DND-41 (cell line): ENCODE measurements at regions not wholly inside any gene's neighbourhood (a gene's known extent, or its start where the extent isn't known, plus 50 kb on each side); places are given as distances from the start of the nearest gene placed in this dataset.

Source experiments
- ATAC-seq: fragments of 200-7000 bp; cut with Tn5 transposase; 3 replicates; pipeline ENCODE4 v1.9.1; 2021; ENCODE audit warnings: low read depth; ENCODE audit not compliant: insufficient read depth
- DNase-seq: peaks from one replicate; pipeline ENCODE4 v3.0.0-alpha.2; 2020
- H2AFZ ChIP-seq: 2 replicates; pipeline ENCODE4 v1.6.0; 2012; ENCODE audit warnings: low read depth, low read length
- H3K27ac ChIP-seq: 2 replicates; pipeline ENCODE4 v1.5.1; 2012; ENCODE audit warnings: low read length, inconsistent platforms
- H3K27me3 ChIP-seq: fragments of 200-600 bp; sonication (generic); 2 replicates; pipeline ENCODE4 v1.6.0; 2012; ENCODE audit warnings: low read length, mild to moderate bottlenecking, inconsistent platforms; ENCODE audit not compliant: insufficient read depth, poor library complexity
- H3K36me3 ChIP-seq: 2 replicates; pipeline ENCODE4 v1.5.1; 2012; ENCODE audit warnings: low read length, inconsistent platforms; ENCODE audit not compliant: insufficient read depth
- H3K4me1 ChIP-seq: 2 replicates; pipeline ENCODE4 v1.5.1; 2012; ENCODE audit warnings: mild to moderate bottlenecking, low read length; ENCODE audit not compliant: insufficient read depth
- H3K4me2 ChIP-seq: 2 replicates; pipeline ENCODE4 v1.6.0; 2012; ENCODE audit warnings: mild to moderate bottlenecking, moderate library complexity, low read length, inconsistent platforms; ENCODE audit not compliant: insufficient read depth
- H3K4me3 ChIP-seq, 2 experiments: fragments of 200-600 bp in 1 of 2; shearing (Covaris generic) in 1 of 2; 2 replicates each; pipeline ENCODE4 v1.5.1; 2012 to 2016; ENCODE audit warnings: inconsistent platforms in 2 of 2, low read length in 2 of 2, mild to moderate bottlenecking in 2 of 2, low read depth in 1 of 2, moderate library complexity in 1 of 2
- H3K79me2 ChIP-seq: 2 replicates; pipeline ENCODE4 v1.6.0; 2012; ENCODE audit warnings: low read length, inconsistent platforms; ENCODE audit not compliant: insufficient read depth
- H3K9ac ChIP-seq: 2 replicates; pipeline ENCODE4 v1.6.0; 2012; ENCODE audit warnings: low read depth, mild to moderate bottlenecking, inconsistent platforms, low read length, moderate library complexity
- H3K9me3 ChIP-seq: 2 replicates; pipeline ENCODE4 v1.5.1; 2012; ENCODE audit warnings: low read length, moderate library complexity, mild to moderate bottlenecking, inconsistent platforms; ENCODE audit not compliant: insufficient read depth, severe bottlenecking
- H4K20me1 ChIP-seq: 2 replicates; pipeline ENCODE4 v1.6.0; 2012; ENCODE audit warnings: low read length; ENCODE audit not compliant: insufficient read depth
- EZH2 ChIP-seq: IDR thresholded peaks from 3 replicates; pipeline ENCODE4 v1.6.1; 2012; ENCODE audit warnings: borderline replicate concordance, low read depth, mild to moderate bottlenecking, moderate library complexity, low read length, inconsistent platforms; ENCODE audit not compliant: severe bottlenecking
- TF ChIP-seq, protein P1 (sequence below): IDR thresholded peaks from 2 replicates; pipeline ENCODE4 v1.5.1; 2012; ENCODE audit warnings: borderline replicate concordance, low read length, moderate library complexity, mild to moderate bottlenecking; ENCODE audit not compliant: poor library complexity, severe bottlenecking; ENCODE audit errors: extremely low read depth

DNA sequence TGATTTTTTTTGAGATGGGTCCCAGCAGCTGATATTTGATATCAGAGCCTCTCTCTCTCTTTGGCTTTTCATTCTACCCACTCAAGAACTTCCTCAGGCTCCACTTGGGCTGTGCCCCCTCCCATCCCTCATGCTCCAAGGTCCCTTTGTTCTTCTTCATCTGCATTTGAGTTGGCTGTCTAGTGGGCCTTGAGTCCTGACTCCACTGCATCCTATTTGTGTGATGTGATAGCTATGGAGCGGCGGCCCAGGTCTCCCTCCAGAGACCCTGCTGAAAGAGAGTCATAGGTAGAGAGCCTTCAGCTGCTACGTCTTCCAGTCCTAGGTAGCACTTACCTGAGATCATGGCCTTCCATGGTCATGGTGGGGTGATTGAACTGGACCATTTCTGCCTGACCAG, 123.1 kb upstream of the VRK1 start:
- Histone ChIP-seq H3K36me3 (no peaks in the 10 kb centered on the region), H3K79me2 (no peaks in the 10 kb centered on the region), H3K27me3 (peaks cover 3% of the 10 kb centered on the region), H3K9ac (no peak overlapping the region), H3K27ac (no peak overlapping the region), H3K9me3 (no peaks in the 10 kb centered on the region), H4K20me1 (no peaks in the 10 kb centered on the region), H3K4me1 (no peaks in the 10 kb centered on the region), H3K4me2 (no peak overlapping the region), H3K4me3 (no peak overlapping the region), H2AFZ (no peak overlapping the region)
- no peak for DNase-seq
- TF ChIP-seq, protein P1, sequence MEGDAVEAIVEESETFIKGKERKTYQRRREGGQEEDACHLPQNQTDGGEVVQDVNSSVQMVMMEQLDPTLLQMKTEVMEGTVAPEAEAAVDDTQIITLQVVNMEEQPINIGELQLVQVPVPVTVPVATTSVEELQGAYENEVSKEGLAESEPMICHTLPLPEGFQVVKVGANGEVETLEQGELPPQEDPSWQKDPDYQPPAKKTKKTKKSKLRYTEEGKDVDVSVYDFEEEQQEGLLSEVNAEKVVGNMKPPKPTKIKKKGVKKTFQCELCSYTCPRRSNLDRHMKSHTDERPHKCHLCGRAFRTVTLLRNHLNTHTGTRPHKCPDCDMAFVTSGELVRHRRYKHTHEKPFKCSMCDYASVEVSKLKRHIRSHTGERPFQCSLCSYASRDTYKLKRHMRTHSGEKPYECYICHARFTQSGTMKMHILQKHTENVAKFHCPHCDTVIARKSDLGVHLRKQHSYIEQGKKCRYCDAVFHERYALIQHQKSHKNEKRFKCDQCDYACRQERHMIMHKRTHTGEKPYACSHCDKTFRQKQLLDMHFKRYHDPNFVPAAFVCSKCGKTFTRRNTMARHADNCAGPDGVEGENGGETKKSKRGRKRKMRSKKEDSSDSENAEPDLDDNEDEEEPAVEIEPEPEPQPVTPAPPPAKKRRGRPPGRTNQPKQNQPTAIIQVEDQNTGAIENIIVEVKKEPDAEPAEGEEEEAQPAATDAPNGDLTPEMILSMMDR = no peak
- ATAC-seq = no peak

DNA sequence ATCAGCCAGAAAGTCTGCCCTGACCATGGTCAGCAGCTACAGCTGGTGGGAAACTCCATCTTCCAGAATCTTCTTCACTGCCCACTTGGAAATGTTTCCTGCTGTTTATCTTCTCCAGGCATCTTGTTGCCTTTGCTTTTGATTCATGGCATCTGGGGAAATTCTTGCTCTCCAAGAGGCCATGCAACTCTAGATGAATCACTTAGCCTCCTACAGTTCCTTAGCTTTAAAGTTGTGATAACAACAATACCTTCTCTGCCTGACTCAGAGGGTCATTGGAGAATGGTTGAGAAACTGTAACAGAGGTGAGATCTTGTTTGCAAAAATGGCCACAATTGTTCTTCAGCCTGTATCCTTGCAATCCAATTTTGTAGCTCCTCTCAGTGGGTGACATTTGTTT, 121.0 kb upstream of the VRK1 start:
- H3K36me3 ChIP-seq = no peaks in the 10 kb centered on the region
- no peak overlapping the region for H3K4me2 ChIP-seq
- ATAC-seq = no peak
- H2AFZ ChIP-seq = no peak overlapping the region
- no peaks in the 10 kb centered on the region for H3K4me1 ChIP-seq
- peaks cover 9% of the 10 kb centered on the region for H3K27me3 ChIP-seq
- no peak overlapping the region for H3K27ac ChIP-seq
- H3K4me3 ChIP-seq = no peak overlapping the region
- no peaks in the 10 kb centered on the region for H4K20me1 ChIP-seq
- DNase-seq = no peak
- TF ChIP-seq, protein P1 = no peak
- TF ChIP-seq EZH2 = no peak
- H3K9me3 ChIP-seq = no peaks in the 10 kb centered on the region
- H3K79me2 ChIP-seq = no peaks in the 10 kb centered on the region
- H3K9ac ChIP-seq = no peak overlapping the region

DNA sequence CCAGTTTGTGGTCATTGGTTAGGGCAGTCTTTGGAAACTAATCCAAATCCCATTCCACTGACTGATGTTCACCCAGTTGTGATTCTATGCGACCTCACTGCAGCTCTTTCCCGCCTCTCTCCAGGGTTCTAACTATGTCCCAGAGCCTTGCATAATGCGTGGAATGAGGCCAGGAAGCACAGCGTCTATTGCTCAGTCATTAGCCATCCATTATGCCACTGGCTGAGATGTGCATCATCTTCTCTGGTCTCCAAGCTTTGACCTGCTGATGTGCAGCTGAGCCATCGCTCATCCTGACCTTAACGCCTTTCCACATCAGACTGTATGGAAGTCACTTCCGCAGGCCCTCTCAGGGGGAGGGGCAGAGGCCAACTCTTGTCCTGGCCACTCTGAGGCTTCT, 115.4 kb upstream of the VRK1 start:
- Histone ChIP-seq H3K4me3 (no peak overlapping the region), H3K9me3 (no peaks in the 10 kb centered on the region), H4K20me1 (no peaks in the 10 kb centered on the region), H3K27me3 (peaks cover 9% of the 10 kb centered on the region), H3K27ac (no peak overlapping the region), H2AFZ (no peak overlapping the region), H3K36me3 (no peaks in the 10 kb centered on the region), H3K9ac (no peak overlapping the region), H3K4me2 (no peak overlapping the region), H3K4me1 (no peaks in the 10 kb centered on the region), H3K79me2 (no peaks in the 10 kb centered on the region)
- TF ChIP-seq EZH2 = no peak
- TF ChIP-seq, protein P1 = no peak
- ATAC-seq (no peak), DNase-seq (no peak)

DNA sequence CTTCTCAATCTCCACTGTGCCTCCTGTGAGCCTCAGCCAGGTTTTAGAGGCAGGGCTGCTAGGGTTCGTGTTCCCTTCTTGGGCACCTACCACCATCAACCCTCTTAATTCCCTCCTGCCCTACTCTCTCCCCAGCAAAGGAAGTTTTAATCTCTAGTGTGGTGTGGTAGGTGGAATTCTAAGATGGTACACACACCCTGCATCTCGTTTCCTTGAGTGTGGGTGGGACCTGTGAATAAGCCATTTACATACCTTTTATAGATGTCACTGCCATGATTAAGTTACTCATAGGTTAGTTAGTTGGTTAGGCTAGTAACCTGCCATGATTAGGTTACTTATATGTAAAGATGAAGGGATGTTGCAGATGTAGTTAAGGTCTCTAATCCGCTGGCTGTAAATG, 114.8 kb upstream of the VRK1 start:
- H3K27me3 ChIP-seq = peaks cover 6% of the 10 kb centered on the region
- ATAC-seq = no peak

More for the DNA sequence above, 114.8 kb upstream of the VRK1 start:
- Histone ChIP-seq H3K4me2 (no peak overlapping the region), H3K79me2 (no peaks in the 10 kb centered on the region), H3K36me3 (no peaks in the 10 kb centered on the region), H3K9me3 (no peaks in the 10 kb centered on the region), H3K9ac (no peak overlapping the region), H3K4me1 (no peaks in the 10 kb centered on the region), H3K4me3 (no peak overlapping the region), H2AFZ (no peak overlapping the region), H3K27ac (no peak overlapping the region), H4K20me1 (no peaks in the 10 kb centered on the region)
- TF ChIP-seq EZH2 = no peak
- TF ChIP-seq, protein P1 = no peak
- DNase-seq = no peak
